Ishikawa (cell line): ENCODE measurements at regions not wholly inside any gene's neighbourhood (a gene's known extent, or its start where the extent isn't known, plus 50 kb on each side); places are given as distances from the start of the nearest gene placed in this dataset.

ENCODE experiments used
- CEBPB ChIP-seq: IDR thresholded peaks from 2 replicates; pipeline ENCODE4 v1.6.1; 2012
- CREB1 ChIP-seq: IDR thresholded peaks from 2 replicates; pipeline ENCODE4 v1.6.1; 2012; ENCODE audit warnings: low read depth
- EGR1 ChIP-seq: IDR thresholded peaks from 2 replicates; pipeline ENCODE4 v1.6.1; 2012
- EP300 ChIP-seq: IDR thresholded peaks from 2 replicates; pipeline ENCODE4 v1.6.1; 2012; ENCODE audit warnings: borderline replicate concordance
- FOXM1 ChIP-seq: IDR thresholded peaks from 2 replicates; pipeline ENCODE4 v1.6.1; 2012; ENCODE audit warnings: low read depth, borderline replicate concordance
- NFIC ChIP-seq: IDR thresholded peaks from 2 replicates; pipeline ENCODE4 v1.6.1; 2012
- RAD21 ChIP-seq: IDR thresholded peaks from 2 replicates; pipeline ENCODE4 v1.6.1; 2012; ENCODE audit warnings: low read depth
- TAF1 ChIP-seq: IDR thresholded peaks from 2 replicates; pipeline ENCODE4 v1.6.1; 2012; ENCODE audit warnings: low read depth, mild to moderate bottlenecking
- TCF12 ChIP-seq: IDR thresholded peaks from 2 replicates; pipeline ENCODE4 v1.6.1; 2012; ENCODE audit warnings: low read depth
- TEAD4 ChIP-seq: IDR thresholded peaks from 2 replicates; pipeline ENCODE4 v1.6.1; 2012
- YY1 ChIP-seq: IDR thresholded peaks from 2 replicates; pipeline ENCODE4 v1.6.1; 2012; ENCODE audit warnings: low read depth
- ZBTB7A ChIP-seq: IDR thresholded peaks from 2 replicates; pipeline ENCODE4 v1.6.1; 2012; ENCODE audit warnings: low read depth
- TF ChIP-seq, protein P1 (sequence below): IDR thresholded peaks from 2 replicates; pipeline ENCODE4 v1.6.1; 2012
- TF ChIP-seq, protein P2 (sequence below): IDR thresholded peaks from 2 replicates; pipeline ENCODE4 v1.6.1; 2012
- TF ChIP-seq, protein P3 (sequence below): IDR thresholded peaks from 2 replicates; pipeline ENCODE4 v1.6.1; 2012; ENCODE audit warnings: low read depth, mild to moderate bottlenecking

DNA sequence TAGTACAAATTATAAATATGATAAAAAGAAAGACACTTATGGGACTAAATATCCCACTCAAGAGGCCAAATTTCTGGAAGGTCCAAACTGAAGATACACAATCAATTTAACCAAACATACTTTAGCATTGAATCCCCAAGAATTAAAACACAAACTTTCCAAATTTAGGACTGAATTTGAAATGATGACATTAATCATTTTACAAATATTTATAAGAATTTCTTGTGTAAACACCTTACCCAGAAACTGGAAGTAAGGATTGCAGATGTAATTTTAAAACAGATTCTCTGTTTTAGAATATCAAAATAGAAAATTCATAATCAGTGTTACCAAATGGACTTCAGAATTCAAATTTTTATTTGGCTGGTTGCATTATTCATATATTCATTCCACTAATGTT lies 588.2 kb upstream of the KCND2 start:
- TF ChIP-seq EGR1: no peak

DNA sequence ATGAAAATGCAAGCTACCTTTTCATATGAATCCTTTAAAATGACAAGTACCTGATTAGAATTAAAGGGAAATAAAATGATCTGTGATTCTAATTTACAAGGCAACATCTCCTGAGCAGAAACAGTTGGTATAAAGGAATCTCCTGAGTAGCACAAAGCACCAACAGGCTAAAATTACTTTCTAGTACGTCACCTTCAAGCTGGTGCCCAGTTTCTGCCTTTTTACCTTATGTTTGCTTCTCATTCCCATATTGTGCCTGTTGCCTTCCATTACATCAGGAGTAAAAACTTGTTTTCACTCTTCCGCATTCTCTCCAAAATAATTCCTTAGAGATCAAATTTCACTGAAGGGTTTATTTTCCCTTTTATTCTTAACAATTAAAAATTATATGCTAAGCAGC lies 587.1 kb upstream of the KCND2 start:
- TF ChIP-seq EGR1: no peak
- TF ChIP-seq EP300: no peak
- no peak for TF ChIP-seq TEAD4
- TF ChIP-seq, protein P1, sequence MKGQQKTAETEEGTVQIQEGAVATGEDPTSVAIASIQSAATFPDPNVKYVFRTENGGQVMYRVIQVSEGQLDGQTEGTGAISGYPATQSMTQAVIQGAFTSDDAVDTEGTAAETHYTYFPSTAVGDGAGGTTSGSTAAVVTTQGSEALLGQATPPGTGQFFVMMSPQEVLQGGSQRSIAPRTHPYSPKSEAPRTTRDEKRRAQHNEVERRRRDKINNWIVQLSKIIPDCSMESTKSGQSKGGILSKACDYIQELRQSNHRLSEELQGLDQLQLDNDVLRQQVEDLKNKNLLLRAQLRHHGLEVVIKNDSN: no peak
- TF ChIP-seq, protein P2, sequence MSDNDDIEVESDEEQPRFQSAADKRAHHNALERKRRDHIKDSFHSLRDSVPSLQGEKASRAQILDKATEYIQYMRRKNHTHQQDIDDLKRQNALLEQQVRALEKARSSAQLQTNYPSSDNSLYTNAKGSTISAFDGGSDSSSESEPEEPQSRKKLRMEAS: no peak
- no peak for TF ChIP-seq FOXM1
- TF ChIP-seq RAD21: no peak
- no peak for TF ChIP-seq TAF1
- TF ChIP-seq, protein P3, sequence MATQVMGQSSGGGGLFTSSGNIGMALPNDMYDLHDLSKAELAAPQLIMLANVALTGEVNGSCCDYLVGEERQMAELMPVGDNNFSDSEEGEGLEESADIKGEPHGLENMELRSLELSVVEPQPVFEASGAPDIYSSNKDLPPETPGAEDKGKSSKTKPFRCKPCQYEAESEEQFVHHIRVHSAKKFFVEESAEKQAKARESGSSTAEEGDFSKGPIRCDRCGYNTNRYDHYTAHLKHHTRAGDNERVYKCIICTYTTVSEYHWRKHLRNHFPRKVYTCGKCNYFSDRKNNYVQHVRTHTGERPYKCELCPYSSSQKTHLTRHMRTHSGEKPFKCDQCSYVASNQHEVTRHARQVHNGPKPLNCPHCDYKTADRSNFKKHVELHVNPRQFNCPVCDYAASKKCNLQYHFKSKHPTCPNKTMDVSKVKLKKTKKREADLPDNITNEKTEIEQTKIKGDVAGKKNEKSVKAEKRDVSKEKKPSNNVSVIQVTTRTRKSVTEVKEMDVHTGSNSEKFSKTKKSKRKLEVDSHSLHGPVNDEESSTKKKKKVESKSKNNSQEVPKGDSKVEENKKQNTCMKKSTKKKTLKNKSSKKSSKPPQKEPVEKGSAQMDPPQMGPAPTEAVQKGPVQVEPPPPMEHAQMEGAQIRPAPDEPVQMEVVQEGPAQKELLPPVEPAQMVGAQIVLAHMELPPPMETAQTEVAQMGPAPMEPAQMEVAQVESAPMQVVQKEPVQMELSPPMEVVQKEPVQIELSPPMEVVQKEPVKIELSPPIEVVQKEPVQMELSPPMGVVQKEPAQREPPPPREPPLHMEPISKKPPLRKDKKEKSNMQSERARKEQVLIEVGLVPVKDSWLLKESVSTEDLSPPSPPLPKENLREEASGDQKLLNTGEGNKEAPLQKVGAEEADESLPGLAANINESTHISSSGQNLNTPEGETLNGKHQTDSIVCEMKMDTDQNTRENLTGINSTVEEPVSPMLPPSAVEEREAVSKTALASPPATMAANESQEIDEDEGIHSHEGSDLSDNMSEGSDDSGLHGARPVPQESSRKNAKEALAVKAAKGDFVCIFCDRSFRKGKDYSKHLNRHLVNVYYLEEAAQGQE: no peak
- no peak for TF ChIP-seq CEBPB
- no peak for TF ChIP-seq ZBTB7A
- TF ChIP-seq NFIC: no peak
- no peak for TF ChIP-seq TCF12
- no peak for TF ChIP-seq CREB1
- TF ChIP-seq YY1: no peak

DNA sequence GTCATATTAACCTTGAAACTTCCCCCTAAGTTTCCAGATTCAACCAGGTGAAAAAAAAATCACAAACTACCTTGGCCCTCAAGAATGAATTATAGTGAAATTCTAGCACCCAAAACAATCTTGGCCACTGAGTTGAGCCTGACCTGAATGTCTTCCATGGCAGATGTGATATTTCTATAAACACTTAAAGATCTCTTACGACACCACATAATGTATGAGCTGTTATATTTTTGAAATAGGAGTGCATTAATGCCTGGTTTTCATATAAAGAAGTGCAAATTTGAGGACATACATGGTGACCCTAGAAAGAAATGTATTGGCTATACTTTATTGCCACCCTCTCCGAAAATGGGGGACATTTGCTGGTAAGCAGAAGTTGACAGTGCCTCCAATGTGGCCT lies 584.1 kb upstream of the KCND2 start:
- TF ChIP-seq NFIC (no peak), YY1 (no peak), ZBTB7A (no peak), CEBPB (no peak), FOXM1 (no peak), TCF12 (no peak), EP300 (no peak), TAF1 (no peak), CREB1 (no peak), RAD21 (no peak), EGR1 (no peak), TEAD4 (no peak)
- TF ChIP-seq, protein P3: no peak
- TF ChIP-seq, protein P2: no peak
- TF ChIP-seq, protein P1: no peak

DNA sequence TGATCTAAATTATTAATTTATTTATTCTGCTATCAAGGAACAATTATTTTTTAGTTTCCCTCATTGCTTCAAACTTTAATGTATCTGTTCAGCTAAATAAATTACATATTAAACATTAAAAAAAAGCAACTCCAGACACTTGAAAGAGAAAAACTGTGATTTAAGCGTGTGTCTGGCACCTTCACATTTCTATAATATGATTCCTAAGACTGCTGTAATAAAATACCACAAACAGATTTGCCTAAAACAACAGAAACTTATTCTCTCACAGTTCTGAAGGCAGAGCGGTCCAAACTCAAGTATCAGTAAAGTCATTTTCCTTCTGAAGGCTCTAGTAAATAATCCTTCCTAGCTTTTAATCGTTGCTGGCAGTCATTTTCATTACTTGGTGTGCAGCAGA lies 580.4 kb upstream of the KCND2 start:
- TF ChIP-seq, protein P1: no peak
- TF ChIP-seq EGR1 (no peak), TCF12 (no peak), CREB1 (no peak), NFIC (no peak), CEBPB (no peak), ZBTB7A (no peak), EP300 (no peak), RAD21 (no peak), YY1 (no peak), TAF1 (no peak)
- TF ChIP-seq, protein P2: no peak
- TF ChIP-seq, protein P3: no peak

DNA sequence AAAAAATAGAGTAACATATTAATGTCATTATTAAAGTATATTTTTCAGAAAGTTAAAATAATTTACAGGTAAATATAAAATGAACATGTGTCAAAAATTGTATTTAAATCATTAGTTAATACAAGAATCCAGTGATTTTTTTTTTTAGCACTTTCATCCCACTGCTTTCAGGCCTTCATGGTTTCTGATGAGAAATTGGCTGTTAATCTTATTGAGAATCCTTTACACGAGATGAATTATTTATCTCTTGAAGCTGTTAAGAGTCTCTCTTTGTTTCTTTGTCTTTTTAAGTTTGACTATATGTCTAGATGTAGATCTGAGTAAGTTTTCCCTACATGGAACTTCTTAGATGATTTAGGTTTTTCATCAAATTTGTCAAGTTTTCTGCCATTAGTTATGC lies 578.5 kb upstream of the KCND2 start:
- TF ChIP-seq TEAD4: no peak
- TF ChIP-seq YY1: no peak
- TF ChIP-seq CEBPB: no peak
- TF ChIP-seq FOXM1: no peak
- no peak for TF ChIP-seq RAD21
- no peak for TF ChIP-seq EP300
- no peak for TF ChIP-seq EGR1
- no peak for TF ChIP-seq TCF12
- no peak for TF ChIP-seq NFIC
- no peak for TF ChIP-seq ZBTB7A
- TF ChIP-seq, protein P3: no peak
- TF ChIP-seq, protein P1: no peak
- TF ChIP-seq TAF1: no peak
- no peak for TF ChIP-seq CREB1
- TF ChIP-seq, protein P2: no peak
